Stimulated activated CD4-positive, alpha-beta T cell treated with anti-CD3 and anti-CD28 coated beads, Interleukin-15, amount 100 ng/mL, for 48 hours (primary cell): ENCODE measurements at regions not wholly inside any gene's neighbourhood (a gene's known extent, or its start where the extent isn't known, plus 50 kb on each side); places are given as distances from the start of the nearest gene placed in this dataset.

ENCODE experiments used
- DNase-seq, 2 donors: peaks; one replicate each; pipeline ENCODE4 v3.0.0-alpha.2; 2020; ENCODE audit warnings: low read depth in 2 of 2

DNA sequence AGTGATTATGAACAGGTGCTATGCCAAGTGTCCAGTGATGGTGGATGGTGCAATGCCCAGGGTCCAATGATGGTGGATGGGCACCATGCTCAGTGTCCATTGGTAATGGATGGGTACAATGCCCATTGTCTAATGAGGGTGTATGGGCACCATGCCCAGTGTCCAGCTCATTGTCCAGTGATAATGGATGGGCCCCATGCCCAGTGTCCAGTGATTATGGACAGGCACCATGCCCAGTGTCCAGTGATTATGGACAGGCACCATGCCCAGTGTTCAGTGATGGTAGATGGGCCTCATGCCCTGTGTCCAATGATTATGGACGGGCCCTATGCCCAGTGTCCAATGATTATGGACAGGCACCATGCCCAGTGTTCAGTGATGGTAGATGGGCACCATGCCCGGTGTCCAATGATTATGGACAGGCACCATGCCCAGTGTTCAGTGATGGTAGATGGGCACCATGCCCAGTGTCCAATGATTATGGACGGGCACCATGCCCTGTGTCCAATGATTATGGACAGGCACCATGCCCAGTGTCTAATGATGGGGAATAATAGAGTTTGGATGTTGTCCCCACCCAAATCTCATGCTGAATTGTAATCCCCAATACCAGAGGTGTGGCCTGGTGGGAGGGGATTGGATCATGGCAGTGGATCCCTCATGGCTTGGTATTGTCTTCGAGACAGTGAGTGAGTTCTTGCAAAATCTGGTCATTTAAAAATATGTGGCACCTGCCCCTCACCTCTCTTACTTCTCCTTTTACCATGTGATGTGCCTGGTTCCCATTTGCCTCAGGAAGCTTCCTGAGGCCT is 87.8 kb downstream of the ANKRD10 start:
- DNase-seq, result no peak
